ENCODE measurements at regions not wholly inside any gene's neighbourhood (a gene's known extent, or its start where the extent isn't known, plus 50 kb on each side); places are given as distances from the start of the nearest gene placed in this dataset.

GRCh38 chr5:71969460-71969859, 137.8 kb upstream of the MAP1B start:
- H3K36me3 ChIP-seq (replicated peaks in 1 of 2; ENCODE audit: control insufficient read depth in 1 of 2, insufficient read depth in 2 of 2, low read length in 2 of 2) = no peaks in the 10 kb centered on the region
- TF ChIP-seq HDAC1 (CRISPR knock-in tag; IDR thresholded peaks at IDR 0.05) (no peak), ARID4A (CRISPR knock-in tag; IDR thresholded peaks at IDR 0.05; ENCODE audit: borderline replicate concordance) (no peak), HCFC1 (IDR thresholded peaks at IDR 0.05; ENCODE audit: low read depth, low read length) (no peak), ZNF547 (CRISPR knock-in tag; IDR thresholded peaks at IDR 0.05) (no peak), RELA (CRISPR knock-in tag; IDR thresholded peaks at IDR 0.05) (no peak), NAIF1 (CRISPR knock-in tag; IDR thresholded peaks at IDR 0.05; ENCODE audit: borderline replicate concordance) (no peak), ARID3A (IDR thresholded peaks at IDR 0.05; ENCODE audit: low read depth, low read length) (no peak), ZNF556 (CRISPR knock-in tag; IDR thresholded peaks at IDR 0.05; ENCODE audit: borderline replicate concordance) (no peak), ZSCAN9 (CRISPR knock-in tag; IDR thresholded peaks at IDR 0.05; ENCODE audit: borderline replicate concordance) (no peak), GATA4 (IDR thresholded peaks at IDR 0.05; ENCODE audit: borderline replicate concordance, low read depth) (no peak), BCL3 (CRISPR knock-in tag; IDR thresholded peaks at IDR 0.05) (no peak)
- TF ChIP-seq, protein P1, sequence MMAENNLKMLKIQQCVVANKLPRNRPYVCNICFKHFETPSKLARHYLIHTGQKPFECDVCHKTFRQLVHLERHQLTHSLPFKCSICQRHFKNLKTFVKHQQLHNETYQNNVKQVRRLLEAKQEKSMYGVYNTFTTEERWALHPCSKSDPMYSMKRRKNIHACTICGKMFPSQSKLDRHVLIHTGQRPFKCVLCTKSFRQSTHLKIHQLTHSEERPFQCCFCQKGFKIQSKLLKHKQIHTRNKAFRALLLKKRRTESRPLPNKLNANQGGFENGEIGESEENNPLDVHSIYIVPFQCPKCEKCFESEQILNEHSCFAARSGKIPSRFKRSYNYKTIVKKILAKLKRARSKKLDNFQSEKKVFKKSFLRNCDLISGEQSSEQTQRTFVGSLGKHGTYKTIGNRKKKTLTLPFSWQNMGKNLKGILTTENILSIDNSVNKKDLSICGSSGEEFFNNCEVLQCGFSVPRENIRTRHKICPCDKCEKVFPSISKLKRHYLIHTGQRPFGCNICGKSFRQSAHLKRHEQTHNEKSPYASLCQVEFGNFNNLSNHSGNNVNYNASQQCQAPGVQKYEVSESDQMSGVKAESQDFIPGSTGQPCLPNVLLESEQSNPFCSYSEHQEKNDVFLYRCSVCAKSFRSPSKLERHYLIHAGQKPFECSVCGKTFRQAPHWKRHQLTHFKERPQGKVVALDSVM (CRISPR knock-in tag; IDR thresholded peaks at IDR 0.05) = no peak
- no peak for DNase-seq (ENCODE audit: low spot score)
- in situ Hi-C loops (cut with HindIII; ENCODE audit: extremely low pct_ligation_motif_present, low pct_unique_long_range_greater_than_20kb) (no loop called here), intact Hi-C loops (cut with micrococcal nuclease; ENCODE audit: unreplicated experiment) (no loop called here)
- no peak overlapping the region for H3K4me3 ChIP-seq (replicated peaks in 1 of 3; ENCODE audit: insufficient read depth in 1 of 3, low read depth in 2 of 3, low read length in 3 of 3)
- no peaks in the 10 kb centered on the region for H4K20me1 ChIP-seq (ENCODE audit: insufficient read depth, low read length)
- H3K4me1 ChIP-seq (ENCODE audit: insufficient read depth, low read length) = peaks cover 24% of the 10 kb centered on the region
- no TSS peak for BruUV-seq (replicated peaks)
- no peaks in the 10 kb centered on the region for H3K9me3 ChIP-seq (ENCODE audit: low read length)
- H2AFZ ChIP-seq (ENCODE audit: low read length) = no peak overlapping the region
- WGBS (ENCODE audit: low lambda C conversion rate) = 11% methylated on average over 2 of the region's 2 CpGs
- H3K4me2 ChIP-seq (ENCODE audit: low read depth, low read length) = no peak overlapping the region
- FAIRE-seq = no peak
- ChIA-PET CTCF (ENCODE audit: low intra/inter-chr PET ratio, low total read pairs) (no interaction called here), POLR2A (no interaction called here)
- H3K79me2 ChIP-seq (ENCODE audit: insufficient read depth, low read length) = no peaks in the 10 kb centered on the region
- H3K9ac ChIP-seq (ENCODE audit: insufficient read depth, low read depth, low read length) = no peak overlapping the region
- H3K27ac ChIP-seq (ENCODE audit: extremely low read length, insufficient read depth, low read length) = no peak overlapping the region
- ATAC-seq = no peak
- H3K27me3 ChIP-seq (ENCODE audit: control insufficient read depth in 1 of 2, insufficient read depth in 2 of 2, low read length in 2 of 2) = no peaks in the 10 kb centered on the region
